ENCODE measurements at regions not wholly inside any gene's neighbourhood (a gene's known extent, or its start where the extent isn't known, plus 50 kb on each side); places are given as distances from the start of the nearest gene placed in this dataset.

- no peak for TF ChIP-seq CREBL2 (CRISPR knock-in tag; IDR thresholded peaks at IDR 0.05; ENCODE audit: borderline replicate concordance)
These were observed 111.5 kb upstream of the TNC start (continued) for GRCh38 chr9:115229496-115229895.

GRCh38 chr9:115230924-115231515 is 113.1 kb upstream of the TNC start:
- no peak for FAIRE-seq
- Histone ChIP-seq H3K27ac (ENCODE audit: extremely low read length, insufficient read depth, low read length) (no peak overlapping the region), H3K27me3 (ENCODE audit: control insufficient read depth in 1 of 2, insufficient read depth in 2 of 2, low read length in 2 of 2) (no peaks in the 10 kb centered on the region), H3K9me3 (ENCODE audit: low read length) (no peaks in the 10 kb centered on the region), H3K4me3 (replicated peaks in 1 of 3; ENCODE audit: insufficient read depth in 1 of 3, low read depth in 2 of 3, low read length in 3 of 3) (no peak overlapping the region), H3K9ac (ENCODE audit: insufficient read depth, low read depth, low read length) (no peak overlapping the region), H3K4me2 (ENCODE audit: low read depth, low read length) (no peak overlapping the region), H4K20me1 (ENCODE audit: insufficient read depth, low read length) (no peaks in the 10 kb centered on the region), H3K36me3 (replicated peaks in 1 of 2; ENCODE audit: control insufficient read depth in 1 of 2, insufficient read depth in 2 of 2, low read length in 2 of 2) (no peaks in the 10 kb centered on the region), H3K4me1 (ENCODE audit: insufficient read depth, low read length) (no peaks in the 10 kb centered on the region), H3K79me2 (ENCODE audit: insufficient read depth, low read length) (no peaks in the 10 kb centered on the region), H2AFZ (ENCODE audit: low read length) (no peak overlapping the region)
- no TSS peak for BruUV-seq (replicated peaks)
- no peak for ATAC-seq
- TF ChIP-seq ZNF276 (CRISPR knock-in tag; IDR thresholded peaks at IDR 0.05; ENCODE audit: low read depth) (no peak), ZNF672 (CRISPR knock-in tag; IDR thresholded peaks at IDR 0.05) (no peak), THAP9 (CRISPR knock-in tag; IDR thresholded peaks at IDR 0.05; ENCODE audit: borderline replicate concordance) (no peak), TAF15 (IDR thresholded peaks at IDR 0.05; ENCODE audit: low read depth, low read length, poor library complexity, severe bottlenecking) (no peak), HNF1A (IDR thresholded peaks at IDR 0.05; ENCODE audit: low read depth) (no peak), HNF1A (CRISPR knock-in tag; IDR thresholded peaks at IDR 0.05; ENCODE audit: borderline replicate concordance) (no peak)
- no peak for DNase-seq (ENCODE audit: low spot score)
- POLR2A ChIA-PET, result no interaction called here
- intact Hi-C loops (cut with micrococcal nuclease; ENCODE audit: unreplicated experiment) (no loop called here), in situ Hi-C loops (cut with HindIII; ENCODE audit: extremely low pct_ligation_motif_present, low pct_unique_long_range_greater_than_20kb) (no loop called here)
- WGBS (ENCODE audit: low lambda C conversion rate), result 0% methylated on average over 3 of the region's 3 CpGs
- CTCF ChIA-PET (ENCODE audit: low intra/inter-chr PET ratio, low total read pairs), result no interaction called here
